Hematopoietic multipotent progenitor cell treated with erythropoietin and hydrocortisone succinate and interleukin-3 and kit ligand, for 15 days (in vitro differentiated cells): ENCODE measurements at regions not wholly inside any gene's neighbourhood (a gene's known extent, or its start where the extent isn't known, plus 50 kb on each side); places are given as distances from the start of the nearest gene placed in this dataset.

Source experiments
- DNase-seq: peaks from one replicate; pipeline ENCODE4 v3.0.0-alpha.2; 2015; ENCODE audit warnings: low spot score

DNA sequence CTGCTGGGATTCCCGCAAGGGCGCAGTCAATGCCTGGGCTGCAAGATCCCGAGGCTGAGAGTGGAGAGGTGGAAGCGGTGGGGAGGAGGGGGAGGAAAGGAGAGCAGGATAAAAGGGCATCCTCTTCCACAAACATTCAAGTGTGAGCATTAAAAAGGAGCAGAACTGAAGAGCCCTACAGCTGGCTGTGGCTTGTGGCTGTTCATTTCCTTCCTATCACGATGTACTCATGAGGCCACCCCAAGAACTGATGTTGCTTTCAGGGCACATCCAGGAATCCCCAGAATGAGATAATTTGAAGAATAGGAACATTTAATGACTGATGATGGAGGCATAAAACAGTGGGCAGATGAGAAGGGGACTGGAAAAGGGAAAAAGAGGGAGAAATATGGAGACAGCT is 230.8 kb upstream of the SMIM21 start:
- no peak for DNase-seq

DNA sequence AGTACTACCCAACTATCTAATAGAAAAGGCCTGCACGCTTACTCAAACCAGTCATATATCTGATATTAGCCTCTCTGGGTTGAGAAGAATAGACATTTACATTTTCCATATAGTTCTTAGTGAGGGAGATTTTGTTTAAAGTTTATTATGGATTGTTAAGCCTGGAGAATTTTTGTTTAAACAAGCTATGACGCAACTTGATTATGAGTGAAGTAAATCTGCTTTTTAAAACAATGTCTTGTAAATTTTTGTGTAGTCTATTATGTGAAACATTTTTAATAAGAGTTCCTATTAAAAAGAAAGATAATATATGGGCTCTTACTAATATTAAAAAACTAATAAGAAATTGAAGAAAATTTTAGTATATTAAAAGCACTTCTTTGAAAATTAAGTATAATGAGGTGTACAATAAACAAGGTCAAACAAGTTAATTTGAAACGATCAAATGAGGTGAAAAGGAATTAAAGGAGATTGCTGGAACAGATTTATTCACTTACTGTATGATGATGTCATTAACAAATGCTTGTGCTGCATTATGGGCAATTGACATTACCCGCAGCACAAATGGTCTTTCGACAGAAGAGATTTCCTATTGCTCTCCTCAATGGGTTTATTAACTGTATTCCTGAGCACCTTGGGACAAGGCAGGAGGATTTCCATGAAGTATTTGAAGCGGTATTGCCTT is 229.2 kb upstream of the SMIM21 start:
- no peak for DNase-seq

DNA sequence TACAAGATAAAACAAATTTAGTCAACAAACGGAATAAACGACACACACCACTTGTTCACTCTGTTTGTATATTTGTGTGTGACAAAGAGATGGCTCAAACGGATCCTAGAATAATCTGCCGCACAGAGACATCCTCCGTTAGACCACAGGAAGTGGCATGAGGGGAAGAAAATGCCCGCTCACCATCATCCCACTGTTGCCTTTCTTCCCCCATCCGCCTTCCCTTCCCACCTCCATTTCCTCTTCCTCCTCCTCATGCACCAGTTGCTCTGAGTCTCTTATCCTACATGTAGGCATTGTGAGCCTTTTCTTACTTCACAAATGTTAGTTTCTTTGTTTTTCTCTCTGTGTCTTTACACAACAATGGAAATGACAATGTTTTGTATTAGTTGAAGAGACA is 228.5 kb upstream of the SMIM21 start:
- no peak for DNase-seq

DNA sequence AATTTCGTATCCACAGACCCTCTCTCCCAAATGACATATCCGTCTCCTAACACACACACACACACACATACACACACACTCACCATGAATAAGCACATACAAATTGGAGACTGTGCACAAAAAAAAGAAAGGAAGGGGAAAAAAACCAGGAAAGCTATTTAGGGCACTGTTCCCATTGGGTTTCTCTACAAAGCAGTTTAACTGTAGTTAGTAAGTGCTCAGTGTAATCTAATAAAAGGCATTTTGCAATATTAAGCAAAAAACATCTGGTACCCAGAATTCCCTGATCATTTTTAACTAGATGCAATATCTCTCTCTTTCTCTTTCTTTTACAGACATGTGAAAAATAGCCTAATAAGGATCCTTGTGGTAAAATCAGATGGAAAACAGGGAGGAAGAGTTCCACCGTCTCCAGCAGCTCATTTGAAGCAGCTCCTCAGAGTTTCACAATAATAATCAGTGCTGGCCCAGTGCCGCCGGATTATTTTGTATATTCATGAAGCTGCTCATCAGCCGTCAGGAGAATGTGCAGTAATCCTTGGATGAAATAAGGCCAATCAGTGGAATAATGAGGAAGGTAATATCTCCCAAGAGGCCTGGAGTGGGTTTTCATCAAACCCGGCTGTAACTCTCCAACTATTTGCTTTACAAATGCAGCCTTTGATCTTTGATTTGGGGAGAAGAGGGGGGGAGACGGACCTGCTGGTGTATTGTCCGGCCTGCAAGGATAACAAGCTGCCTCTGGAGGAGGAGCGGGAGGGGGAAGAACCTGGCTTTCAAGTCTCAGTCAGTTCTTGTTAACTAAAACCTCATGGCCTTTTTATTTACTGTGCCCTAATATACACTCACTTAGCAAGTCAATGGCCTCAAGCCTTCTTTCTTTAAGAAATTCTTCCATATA is 227.6 kb upstream of the SMIM21 start:
- DNase-seq: no peak

DNA sequence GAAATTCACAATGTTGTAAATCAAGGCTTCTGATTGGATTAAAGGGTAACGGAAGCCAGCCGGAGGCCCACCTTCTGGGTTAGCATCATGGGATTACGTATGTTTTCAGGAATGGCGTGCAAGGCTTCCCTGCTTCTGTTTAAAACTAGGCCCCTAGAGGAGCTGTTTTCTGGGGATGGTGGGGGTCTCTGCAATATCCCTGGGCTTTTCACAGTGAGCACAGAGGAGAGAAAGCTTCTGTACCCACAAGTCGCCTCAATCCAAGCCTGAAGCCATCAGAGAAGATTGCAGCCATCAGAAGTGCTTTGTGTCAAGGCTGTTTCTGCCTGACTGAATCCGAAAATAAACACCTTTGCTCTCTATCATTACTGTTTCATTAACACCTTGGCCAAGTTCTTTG is 226.9 kb upstream of the SMIM21 start:
- DNase-seq: no peak

DNA sequence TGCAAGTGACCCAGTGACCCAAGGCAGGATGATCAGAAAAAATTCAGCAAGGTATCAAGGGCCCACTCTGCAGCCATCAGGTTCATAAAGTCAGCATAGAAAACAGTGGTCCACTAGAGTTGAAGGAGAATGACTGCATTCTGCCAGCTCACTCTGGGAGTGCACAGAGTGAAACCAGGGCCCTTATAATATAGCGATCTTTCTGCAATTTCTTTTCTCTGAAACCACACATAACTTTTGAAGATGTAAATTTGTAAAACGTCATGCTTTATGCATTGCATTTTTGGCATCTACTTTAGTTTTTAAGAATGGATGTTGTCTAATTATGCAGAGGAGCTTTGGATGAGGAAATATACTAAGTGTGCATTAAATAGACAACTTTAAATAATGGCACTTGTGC is 225.0 kb upstream of the SMIM21 start:
- no peak for DNase-seq

DNA sequence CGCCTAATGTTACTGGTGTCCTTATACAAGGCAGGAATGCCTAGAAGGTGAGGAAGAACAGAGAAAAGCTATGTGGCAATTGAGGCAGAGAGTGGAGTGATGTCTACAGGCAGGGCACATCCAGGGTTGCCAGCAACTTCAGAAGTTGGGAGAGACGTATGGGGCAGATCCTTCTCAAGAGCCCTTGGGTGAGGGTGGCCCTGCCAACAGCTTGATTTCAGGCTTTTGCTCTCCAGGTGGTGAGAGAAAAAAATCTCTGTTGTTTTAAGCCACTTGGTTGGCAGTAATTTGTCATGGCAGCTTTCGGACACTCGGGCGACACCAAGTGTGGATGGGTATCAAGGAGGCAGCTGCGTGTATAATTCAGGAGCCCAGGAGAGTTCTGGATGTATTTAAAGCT is 217.4 kb upstream of the SMIM21 start:
- no peak for DNase-seq

DNA sequence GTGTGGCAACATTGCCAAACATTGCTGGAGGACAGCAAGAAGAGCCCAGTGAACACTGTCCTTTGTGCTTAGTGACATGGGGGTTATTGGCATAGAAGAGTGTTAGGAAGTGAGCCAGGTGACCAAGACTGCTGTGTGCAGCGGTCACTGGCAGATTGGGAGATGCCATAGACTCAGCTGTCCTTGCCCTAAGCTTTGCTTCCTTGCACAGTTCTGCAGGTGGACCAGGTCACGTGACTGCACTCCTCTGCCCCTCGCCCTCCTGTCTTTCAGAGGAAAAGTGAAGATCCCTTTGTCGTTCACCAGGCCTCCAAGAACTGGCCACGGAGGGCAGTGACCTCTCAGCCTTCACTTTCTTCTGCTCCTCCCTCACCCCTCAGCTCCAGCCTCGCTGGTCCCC is 215.6 kb upstream of the SMIM21 start:
- no peak for DNase-seq

DNA sequence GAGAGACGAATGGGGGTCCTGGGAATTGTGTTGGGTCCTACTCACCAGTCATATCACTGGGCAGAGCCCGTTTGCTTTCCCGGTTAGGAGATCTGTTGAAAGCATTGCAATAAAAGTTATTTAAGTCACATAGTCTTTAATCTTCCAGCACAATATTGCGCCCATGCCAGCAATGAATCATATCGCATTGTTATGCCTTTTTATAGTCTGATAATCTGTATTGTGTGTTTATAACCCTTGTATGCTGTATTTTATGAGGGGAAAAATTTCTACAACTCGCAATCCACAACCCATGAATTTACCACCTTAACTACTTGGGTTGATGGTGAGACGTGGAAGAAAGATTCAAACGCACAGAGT is 211.9 kb upstream of the SMIM21 start:
- no peak for DNase-seq

DNA sequence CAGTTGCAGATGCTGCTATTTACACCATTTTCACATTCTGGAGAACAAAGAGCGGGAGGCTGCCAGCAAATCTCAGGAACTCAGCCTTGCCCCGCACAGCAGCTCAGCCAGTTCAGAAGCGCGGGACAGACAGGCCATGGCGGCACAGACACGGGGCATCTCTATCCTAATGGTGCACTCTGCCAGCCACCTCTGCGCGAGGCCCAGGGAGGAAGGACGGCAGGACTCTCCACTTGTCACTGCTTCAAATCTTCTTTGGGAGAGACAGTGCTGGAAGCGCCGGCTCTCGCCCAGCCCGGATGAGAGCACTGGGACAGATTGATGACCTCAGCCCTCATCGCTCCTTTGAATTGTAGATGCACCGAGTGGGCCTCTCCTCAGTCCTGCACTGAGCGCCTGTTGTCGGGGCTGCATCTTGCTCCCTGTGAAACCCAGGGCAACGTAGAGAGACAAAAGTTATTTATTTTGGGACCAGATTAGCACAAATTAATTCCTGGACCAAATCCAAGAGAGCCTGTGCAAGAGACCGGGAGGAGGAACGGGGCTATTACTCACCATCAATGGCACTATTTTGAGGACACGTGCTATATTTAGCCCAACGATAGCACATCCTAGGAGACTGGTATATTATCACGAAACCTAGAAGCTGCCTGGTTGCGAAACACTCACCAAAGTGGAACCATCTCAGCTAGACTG is 211.4 kb upstream of the SMIM21 start:
- DNase-seq: no peak

DNA sequence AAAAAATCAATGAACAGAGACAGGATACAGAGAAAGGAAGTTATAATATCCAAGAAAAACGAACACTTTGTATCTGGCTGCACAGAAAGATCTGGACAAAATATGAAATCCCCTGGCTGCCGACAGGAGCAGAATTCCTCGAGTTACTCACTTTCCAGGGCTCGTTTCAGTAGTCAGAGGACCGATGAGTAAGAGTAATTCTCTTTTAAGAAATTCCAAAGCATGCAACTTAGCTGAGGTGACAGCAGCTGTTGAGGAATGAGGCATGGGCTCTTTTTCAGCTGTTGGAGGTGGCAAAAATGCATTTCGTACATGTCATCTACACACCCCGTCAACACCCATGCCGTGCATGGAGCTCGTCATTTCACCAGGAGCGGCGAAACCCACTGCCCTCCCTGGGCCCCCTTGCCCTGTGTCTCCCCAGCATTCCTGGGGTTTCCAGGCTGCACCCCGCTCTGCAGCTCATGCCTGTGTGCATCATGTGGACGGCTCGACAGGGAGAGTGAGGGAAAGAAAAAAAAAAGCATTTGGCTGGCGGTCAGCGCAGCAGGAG is 210.8 kb upstream of the SMIM21 start:
- no peak for DNase-seq

DNA sequence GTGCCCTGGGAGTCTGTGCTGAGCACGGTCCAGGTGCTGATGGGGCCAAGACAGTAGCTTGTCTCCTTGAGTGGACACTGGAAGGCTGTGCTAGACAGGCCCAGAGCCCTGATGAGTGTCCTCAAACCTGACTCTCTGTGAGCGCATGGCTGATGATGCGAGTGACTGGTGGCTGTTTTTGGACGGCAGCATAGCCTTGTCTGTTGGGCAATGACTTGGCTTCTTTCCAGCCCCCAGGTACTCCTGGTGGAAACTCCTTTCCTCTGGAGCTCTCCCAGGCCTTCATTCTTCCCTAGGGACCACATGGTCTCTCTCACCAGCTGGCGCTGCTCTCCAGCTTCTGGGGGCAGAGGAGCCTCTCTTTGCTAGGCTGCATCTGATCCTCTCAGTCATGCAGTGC is 207.6 kb upstream of the SMIM21 start:
- DNase-seq: no peak

DNA sequence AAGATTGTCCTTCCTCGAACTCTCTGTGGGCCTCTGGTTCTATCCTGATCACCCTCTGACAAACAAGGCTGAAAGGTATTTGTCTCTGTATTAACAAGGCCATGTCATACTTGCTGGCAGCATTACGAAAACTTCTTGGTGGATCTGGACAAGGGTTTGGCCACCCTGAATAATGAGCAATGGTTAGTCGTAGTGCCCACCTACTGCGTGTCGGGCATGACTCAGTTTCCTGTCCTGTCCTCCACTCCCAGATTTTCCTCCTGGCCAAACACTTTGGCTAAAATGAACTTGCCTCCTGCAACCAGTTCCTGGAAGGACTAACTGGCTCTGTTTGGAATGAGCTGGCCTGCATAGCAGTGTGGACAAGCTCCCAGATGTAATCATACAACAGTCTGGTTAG is 198.5 kb upstream of the SMIM21 start:
- DNase-seq: no peak

DNA sequence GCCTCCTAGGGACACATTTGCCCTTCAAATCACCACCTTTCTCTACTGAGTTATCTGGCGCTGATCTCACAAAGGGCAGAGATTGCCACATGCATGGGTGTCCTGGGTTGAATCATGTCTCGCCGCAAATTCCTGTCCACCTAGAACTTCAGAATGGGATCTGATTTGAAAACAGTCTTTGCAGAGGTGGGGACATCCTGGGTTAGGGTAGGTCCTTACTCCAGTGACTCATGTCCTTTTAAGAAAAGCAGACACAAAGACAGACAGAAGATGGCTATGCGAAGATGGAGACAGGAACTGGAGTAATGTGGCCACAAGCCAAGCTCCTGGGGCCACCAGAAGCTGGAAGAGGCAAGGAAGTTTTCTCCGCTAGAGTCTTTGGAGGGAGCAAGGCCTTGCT is 197.4 kb upstream of the SMIM21 start:
- no peak for DNase-seq

DNA sequence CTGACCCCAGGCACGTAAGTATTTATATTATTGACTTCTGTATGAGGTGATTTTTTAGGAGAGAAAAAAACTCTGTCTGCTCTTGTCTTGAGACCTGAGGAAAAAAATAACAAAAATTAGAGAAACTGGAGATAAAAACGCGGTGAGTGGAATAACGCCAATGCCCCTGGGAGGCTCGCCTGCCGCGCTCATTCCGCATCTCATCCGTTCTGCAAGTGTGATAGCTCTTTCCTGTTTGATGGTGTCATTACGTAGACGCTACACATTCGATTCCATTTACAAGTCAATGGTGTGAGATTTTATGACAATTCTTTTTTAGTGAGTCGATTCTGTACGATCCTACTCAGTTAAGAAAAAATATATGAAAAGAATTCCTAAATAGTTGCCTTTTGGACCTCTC is 194.3 kb upstream of the SMIM21 start:
- DNase-seq: no peak

DNA sequence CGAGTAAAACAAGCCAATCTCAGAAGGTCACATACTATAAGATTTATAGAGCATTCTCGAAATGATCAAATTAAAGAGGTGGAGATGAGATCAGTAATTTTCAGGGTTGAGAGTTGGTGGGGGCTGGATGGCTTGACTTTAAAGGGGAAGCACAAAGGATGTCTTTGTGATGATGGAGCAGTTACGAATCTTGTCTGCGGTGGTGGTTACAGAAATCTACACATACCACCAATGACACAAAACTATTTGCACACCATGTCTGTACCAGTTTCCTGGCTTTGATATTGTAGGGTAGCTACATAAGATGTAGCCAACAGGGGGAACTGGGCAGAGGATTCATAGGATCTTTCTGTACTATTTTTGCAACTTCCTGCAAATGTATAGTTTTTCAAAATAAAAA is 190.6 kb upstream of the SMIM21 start:
- DNase-seq: no peak

DNA sequence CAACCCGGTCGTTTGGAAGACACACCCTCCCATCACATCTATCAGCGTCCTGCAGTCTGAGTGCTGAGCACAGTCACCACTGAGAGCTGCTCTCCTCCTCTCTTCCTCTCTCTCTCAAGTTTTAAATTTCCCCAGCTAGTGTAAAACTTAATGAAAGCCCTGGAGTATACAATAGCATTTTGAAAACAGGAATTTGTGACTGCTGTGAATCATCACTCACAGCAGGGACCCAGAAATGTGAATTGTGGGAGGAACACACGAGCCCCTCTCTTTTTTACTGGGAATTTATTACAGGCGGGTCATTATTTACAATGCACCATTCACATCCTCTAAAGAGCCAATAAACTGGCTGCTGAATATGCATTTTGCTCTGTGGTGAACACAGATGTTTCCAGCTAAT is 185.0 kb upstream of the SMIM21 start:
- no peak for DNase-seq

DNA sequence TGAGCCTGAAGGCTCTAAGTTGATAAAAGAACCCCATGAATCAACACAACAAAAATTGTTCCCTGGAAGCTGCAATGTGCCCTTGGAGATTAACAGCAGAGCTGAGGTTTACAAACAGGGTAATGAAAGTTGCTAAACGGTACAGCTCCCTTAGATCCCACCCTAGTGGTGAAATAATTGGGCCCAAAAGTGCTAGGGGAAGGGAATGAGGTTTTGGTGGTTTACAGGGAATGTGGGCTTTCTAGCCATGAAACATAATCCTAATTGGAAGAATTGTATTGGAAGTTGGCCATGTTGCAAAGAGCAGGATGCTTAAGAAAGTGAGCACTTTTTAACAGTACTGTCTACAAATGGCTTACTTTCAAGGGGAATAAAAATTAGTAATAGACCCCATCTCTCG is 180.2 kb upstream of the SMIM21 start:
- DNase-seq: no peak

DNA sequence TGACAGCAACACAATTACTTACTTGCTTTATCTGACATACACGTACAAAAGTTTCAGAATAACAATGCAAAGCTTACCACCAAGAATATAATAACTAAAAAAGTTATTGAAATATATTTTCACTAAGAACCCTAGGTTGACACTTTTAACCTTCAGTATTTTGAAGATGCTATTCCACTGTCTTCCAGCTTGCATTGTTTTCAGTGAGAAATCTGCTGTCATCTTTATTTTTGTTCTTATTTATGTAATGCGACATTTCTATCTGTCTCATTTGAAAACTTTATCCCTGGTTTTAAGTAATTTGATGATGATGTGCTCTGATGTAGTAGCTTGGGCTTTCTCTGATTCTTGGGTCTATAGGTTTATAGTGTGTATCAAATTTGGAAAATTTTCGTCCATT is 165.0 kb upstream of the SMIM21 start:
- DNase-seq: no peak

DNA sequence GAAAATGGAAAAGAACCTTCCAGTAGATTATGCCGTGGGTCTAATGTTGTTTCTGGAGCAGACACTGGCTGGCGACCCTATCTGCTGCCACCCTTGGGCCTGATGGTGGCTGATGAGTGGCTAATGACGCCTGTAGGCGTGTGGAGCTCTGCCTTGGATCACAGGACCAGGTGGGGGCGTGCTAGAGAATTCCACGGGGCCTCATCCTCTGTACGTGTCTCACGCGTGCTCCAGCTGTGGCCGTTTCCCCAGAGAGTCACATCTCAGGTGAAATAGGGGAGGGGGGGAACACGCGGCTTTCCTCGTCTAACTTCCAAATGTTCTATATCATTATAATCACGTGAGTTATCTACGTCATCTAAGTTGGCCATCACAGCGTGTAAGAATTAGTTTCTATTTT is 160.9 kb upstream of the SMIM21 start:
- DNase-seq: no peak

DNA sequence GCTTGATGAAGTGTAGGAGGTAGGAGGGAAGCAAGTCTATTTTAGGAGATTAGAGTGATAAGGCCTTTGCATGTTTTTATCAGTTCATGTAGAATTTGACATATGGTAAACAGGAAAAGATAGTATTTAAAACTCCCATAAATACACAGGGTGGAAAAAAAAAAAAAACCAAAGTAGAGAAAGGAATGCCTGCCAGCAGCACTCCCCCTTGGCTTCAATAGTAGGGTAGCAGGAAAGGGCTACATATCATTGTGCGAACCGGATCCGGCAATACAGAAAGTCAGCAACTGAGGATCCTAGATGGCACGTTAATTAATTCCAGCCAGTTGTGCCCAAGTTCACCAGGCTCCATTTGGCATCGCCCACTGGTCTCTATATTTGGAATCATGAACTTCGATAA is 159.6 kb upstream of the SMIM21 start:
- DNase-seq: no peak

DNA sequence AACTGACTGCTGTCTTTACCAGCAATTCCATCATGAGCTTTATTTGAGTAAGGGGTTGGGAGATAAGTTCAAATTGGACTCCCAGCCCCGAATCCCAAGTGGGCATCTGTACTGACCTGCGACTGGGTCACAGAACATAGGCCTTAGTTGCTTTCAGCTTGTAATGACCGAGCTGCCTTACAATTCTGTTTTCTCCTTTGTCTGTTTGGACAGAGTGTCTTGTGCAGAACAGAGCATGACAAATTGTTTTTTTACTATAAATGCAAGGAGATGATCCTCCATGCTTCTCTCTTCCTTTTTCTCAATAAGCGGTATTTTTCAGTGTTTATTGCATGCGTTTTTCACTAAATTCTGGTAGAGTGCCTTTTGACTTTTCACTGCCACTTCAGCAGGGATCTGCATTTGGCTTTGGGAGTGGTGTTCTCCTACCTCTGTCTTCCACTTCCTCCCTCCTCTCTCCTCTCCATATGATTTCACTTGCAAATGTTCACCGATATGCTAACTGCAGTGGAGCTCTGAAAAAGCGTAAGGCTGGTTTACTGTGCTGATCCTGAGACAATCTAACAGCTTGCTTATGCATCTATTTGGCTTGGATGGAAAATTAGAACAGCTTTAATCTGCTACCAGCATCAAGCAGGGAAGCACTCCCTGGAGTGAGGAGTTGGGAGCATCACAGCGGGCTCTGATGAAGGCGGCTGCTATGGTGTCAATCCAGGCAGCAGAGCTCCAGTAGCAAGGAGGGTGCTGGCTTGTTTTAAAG is 158.8 kb upstream of the SMIM21 start:
- DNase-seq: no peak
